GM19328 (cell line): ENCODE measurements at regions not wholly inside any gene's neighbourhood (a gene's known extent, or its start where the extent isn't known, plus 50 kb on each side); places are given as distances from the start of the nearest gene placed in this dataset.

Experiments used
- ATAC-seq: cut with Tn5 transposase; IDR thresholded peaks from one replicate; pipeline ENCODE4 v1.9.1; 2021; ENCODE audit warnings: mild to moderate bottlenecking, moderate library complexity; ENCODE audit not compliant: unreplicated experiment

DNA sequence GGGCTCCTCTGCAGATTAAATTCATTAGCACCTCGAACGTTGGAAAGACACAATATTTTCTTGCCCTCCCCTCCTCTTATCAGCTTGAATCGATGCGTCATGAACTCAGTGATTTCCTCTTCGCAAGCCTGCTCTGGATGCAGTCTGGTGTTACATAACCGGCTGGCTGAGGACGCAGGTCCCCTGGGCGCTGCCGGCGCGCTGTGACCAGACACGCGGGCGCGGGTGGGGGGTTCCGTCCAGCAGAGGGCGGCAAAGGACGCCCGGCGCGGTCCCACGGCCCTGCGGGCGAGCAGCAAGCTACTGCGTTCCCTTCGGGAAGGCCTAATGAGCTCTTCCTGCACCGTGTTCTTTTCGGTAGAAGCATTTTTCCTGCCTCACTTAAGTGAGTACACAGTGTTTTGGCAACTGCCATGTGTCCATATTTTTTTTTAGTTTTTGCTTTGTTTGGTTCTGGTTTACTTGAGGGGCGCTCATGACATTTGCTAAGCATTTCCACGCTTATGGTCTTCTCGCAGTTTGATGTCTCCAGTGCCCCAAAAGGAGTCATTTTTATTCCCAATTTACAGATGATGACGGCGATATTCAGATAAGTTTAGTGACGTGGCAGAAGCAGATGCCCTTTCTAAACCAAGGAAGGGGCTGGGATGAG, 112.2 kb upstream of the MBNL2 start:
- ATAC-seq: peak; percentile 95

DNA sequence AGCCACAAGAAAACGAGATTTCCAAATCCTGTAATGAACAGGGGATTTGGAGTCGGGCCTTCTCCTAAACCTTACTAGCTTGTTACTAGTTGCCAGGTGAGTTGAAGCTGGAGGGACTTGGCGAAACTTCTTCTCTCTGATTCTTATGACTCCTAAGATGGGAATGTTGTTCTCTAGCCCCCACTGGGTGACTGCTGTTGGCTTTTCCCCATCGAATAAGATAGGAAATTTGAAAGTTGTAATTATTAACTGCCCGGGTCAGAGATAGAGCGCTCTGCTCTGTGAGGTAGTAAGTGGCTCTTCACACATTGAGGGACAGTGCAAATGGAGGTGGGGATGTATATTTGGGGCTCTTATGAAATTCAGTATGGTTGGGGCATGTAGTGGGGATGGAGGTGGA, 111.2 kb upstream of the MBNL2 start:
- ATAC-seq: no peak

DNA sequence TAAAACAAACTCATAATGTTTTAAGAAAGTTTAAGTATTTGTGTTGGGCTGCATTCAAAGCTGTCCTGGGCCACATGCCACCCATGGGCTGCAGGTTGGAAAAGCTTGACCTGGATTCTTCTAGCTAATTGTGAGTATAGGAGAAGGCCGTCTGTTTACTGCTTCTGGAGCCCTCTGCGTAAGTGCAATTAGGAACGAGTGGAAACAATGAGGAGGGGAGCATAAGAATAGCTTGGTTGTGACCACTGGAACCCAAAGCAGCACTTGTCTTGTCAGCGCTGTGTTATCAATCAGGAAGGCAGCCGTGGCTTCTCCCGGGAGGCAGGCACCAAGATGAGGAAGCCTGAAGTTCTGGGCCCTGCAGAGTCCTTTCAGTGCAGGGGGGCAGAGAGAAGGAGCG, 110.4 kb upstream of the MBNL2 start:
- ATAC-seq: no peak

DNA sequence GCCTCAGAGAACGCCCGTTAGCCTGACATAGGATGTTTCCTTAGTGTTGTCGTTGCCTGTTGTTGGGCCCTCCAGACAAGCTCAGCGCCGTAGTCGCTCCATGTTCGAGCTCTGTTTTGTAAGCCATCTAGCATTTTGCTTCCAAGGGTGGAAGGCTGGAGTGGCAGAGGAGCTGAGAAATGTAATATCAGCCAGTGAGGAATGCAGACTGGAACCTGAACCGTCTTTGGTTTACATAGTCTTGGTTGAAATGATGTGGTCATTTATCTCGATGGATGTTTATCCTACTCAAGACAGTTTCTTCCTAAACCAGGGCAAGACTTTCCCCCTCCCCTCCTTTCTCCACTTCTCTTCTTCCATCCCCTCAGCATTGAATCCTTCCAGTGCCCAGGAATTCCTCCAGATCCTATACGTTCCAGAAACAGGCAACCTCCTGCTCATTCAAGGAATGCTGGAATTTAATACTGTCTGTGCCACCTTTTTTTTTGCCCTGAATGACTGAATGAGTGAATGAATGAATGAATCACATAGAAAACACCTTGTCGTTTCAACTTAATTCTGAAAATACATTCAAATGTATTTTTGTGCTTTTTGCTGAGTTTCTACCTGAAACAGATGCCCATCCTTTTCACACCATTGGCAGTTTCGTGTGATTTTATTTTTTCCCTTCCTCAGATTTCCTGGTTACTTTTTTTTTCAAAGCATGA, 109.5 kb upstream of the MBNL2 start:
- ATAC-seq: no peak

DNA sequence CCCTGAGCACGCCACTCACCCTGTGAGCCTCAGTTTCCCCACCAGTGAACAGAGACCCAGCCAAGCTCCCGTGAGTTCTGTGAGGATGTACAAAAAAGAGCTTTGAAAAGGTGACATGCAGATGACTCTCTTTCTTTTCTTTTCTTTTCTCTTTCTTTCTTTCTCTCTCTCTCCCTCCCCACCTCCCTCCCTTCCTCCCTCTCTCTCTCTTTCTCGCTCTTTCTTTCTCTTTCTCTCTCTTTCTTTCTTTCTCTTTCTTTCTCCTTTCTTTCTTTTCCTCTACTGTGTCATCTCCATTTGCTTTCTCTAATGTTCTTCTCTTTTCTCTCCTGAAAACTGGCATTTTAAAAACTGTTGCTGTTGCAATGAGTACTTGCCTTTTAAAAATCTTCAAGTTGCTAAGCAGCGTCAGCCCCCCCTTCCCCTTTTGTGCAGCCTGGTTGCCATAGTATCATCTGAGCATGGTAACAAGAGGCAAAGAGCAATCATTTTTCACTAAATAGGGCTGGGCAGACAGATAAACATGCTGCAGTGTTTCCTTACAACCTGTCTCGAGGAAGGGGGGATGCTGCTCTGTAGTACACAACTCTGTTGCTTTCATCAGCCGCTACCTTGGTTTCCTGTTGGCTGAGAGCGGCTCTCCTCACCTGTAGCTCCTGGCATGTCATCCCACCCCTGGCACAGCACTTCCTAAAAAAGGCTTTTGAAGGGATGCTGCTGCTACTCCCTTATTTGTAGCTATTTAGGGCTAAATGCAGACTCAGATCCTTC, 108.7 kb upstream of the MBNL2 start:
- no peak for ATAC-seq

DNA sequence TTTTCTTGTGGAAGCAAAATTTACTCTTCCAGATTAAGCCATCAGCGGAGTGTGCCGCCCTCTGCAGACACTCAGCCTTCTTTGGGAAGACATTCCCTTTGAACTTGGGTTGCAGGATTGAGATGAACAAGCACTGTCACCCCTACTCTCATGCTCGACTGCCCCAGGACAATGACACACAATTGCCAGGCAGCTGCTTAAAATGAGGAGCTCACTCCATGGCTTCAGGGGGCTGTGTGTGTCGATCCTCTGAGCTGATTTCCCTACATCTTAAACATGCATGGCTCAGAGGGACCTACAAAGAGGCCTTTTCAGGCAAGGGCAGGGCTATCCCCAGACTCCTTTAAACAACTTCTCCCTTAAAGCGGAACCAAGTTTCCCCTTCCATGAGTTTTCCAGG, 107.5 kb upstream of the MBNL2 start:
- ATAC-seq: no peak

DNA sequence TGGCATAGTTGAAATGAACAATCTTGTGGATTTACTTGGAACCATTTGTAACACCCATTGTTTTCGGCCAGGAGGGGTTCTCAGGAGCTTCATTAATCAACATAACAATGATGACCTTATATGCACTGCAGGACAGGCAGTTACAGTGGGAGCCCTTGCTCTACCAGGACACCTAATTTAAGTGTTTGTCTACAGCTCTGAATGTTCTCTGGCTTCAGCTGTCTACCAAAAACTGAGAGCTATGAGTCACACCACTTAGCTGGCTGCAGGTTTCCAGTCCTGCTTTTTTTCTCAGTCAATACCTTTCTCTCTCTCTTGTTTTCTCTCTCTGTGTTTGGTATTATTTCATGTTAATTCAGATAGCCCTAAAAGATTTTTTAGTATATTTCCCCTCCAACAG, 105.4 kb upstream of the MBNL2 start:
- no peak for ATAC-seq

DNA sequence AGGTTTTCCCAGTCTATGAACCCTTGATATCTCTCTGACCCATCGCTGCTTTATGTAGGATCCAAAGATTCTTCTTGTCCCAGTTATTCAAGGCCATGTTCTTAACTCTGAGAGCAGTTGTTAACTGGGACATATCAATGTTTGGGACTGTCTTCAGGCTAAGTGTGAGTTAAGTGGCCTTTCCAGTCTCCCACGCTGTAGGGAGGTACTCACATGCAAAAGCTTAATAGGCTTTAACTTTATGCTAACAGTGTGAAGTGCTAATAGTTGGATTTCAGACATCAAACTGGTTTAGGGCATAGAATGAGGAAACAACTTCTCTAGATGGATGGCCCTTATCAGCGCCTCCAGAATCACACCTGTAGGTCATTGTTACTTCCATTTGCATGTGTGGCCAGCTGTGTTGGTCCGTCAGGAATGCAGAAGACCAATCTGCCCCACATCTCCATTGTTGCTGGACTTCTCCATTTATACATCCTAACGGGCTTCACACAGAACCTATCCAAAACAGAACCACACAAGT, 104.7 kb upstream of the MBNL2 start:
- no peak for ATAC-seq

DNA sequence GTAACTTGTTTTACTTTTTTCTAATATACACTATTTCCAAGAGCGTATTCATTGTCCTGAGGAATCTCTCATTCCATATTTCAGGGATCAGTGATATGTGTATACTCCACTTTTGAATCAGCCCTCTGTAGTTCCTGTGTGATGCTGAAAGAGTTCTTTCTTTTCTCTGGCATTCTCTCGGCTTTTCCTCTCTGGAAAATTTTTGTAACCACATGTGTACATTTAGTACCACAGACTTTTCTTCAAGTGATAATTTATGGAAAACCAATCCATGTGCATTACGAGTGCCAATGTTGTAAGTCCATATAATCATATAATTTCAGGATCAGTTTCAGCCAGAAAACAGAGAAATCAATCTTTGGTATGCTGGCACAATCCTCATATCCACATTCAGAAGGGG, 102.2 kb upstream of the MBNL2 start:
- no peak for ATAC-seq

DNA sequence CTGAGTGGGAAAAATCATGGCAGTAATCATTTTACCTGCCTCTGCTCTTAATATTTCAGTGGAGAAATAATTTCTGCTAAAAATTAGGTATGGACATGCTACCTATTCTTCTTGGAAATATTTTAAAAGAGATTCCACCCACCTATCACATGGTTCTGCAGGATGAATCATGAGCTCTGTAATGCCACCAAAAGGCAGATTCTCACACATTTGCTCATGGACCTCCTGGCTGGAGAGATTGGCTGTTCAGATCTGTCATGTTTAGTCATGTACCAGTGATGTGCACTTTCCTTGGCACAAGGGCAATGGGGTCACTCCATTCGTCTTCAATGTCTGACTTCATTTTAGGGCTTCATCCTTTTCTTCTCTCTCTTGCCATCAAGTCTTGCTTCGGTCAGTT, 101.8 kb upstream of the MBNL2 start:
- no peak for ATAC-seq

DNA sequence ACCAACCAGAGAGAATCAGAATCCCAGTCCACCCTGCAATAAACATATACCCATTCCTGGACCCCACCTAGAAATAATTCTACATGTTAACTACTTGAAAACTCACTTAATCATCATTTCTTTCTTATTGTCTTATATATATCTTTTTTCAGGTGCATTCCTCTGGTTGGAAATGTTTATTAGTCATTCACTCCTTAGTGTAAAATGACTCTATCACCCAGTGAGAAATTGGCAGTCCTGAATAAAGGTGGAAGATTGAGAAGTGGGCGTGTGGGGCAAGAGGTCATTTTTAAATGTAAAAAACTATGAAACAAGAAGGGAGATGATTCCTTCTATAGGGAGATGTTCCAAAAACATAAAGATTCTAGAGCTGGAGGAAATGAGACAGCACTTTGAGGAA, 101.2 kb upstream of the MBNL2 start:
- ATAC-seq: no peak

DNA sequence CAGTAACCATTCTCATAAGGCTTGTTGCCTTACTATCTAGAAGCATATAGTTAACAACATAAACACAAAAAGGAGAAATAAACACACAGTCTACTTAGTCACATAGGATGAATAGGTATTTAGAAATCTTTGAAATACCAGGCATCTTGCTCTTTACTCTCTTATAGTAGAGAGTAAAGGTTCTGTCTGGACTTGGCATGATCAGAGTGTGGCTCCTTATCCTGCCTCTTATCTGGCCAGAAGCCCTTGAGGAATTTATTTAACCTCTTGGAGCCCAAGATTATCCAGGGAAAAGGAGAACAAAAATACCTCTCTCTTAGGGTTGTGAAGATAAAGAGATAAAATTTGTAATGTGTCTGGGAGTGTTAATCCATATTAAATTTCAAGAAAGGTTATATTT, 100.2 kb upstream of the MBNL2 start:
- no peak for ATAC-seq

DNA sequence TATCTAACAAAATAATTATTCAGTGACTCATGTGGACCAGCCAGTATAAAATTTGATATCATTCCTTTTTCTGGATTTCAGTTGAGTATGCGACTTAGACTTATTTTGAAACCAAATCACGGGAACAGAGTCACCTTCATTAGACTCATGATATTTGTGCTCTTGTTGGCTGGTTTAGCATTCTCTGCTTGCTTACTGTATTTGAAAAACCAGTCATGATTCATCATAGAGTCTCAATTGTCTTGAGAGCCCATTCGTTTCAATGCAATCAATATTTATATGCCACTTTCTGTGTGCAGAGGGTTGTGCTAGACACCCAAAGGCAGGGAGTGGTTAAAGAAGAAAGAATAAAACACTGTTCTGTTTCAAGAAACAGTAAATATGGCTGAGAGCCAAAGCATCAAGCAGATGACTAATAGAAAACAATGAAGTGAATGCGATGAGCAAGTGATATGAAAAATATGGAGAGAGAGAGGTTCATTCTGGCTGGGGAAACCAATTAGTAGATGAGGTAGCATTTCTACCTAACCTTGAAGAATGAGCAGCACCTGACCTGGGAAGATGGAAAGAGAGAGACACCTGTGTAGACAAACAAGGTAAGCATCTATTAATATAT, 99.6 kb upstream of the MBNL2 start:
- ATAC-seq: no peak

DNA sequence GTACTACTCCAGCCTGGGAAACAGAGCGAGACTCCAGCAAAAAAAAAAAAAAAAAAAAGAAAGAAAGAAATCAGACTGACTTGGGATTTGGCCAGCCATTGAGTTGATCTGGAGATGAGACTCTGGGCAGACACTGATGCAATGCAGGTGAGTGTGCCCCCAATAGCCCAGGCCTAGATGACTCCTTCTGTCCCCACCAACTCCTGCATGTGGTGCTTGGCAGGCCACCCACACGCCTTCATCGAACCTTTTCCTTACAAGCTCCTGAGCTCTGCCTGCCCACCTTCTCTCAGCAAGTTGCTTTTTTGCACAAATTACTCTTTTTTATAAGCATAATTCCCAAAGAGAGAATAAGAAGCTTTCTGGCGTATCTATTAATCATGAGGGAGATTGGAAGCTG, 97.9 kb upstream of the MBNL2 start:
- no peak for ATAC-seq

DNA sequence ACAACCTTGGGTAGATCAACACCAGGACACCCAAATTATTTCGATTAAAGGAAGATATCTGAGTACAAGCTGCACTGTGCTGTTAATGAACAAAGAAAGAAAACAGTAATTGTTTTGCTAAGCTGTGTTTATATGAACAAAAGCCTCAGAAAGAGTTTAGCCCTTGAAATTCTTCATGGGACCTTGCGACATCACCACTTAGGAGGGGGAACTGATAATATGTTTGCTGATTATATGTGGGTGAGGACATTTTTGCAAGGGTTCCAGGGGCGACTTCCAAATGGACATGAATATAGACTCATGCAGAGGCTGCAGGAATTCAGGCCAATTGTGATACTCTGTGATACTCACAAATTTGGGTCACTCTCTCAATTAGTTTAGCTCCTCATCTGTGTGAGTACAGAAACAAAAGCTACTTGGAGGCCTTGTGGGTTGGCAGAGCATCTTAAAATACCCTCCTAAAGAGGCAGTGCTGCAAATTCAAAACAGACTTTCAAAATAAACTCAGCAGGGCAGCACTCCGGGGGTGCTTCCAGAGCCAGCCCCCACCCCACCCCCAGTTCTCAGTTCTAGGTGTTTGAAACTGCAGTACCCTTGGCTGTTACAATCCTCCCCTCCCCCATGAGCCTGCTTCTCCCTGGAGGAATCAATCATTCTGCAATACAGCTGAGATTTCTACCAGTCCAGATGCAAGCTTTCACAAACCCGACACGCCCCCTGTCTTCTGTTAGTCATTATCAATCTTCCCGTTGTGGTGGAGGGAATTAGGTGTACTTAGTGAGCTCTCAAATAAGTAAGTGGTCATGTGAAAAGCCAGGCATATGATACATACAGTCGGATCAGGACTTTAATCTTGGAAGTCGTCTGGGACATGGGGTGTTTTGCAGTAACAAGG, 97.0 kb upstream of the MBNL2 start:
- ATAC-seq: no peak

DNA sequence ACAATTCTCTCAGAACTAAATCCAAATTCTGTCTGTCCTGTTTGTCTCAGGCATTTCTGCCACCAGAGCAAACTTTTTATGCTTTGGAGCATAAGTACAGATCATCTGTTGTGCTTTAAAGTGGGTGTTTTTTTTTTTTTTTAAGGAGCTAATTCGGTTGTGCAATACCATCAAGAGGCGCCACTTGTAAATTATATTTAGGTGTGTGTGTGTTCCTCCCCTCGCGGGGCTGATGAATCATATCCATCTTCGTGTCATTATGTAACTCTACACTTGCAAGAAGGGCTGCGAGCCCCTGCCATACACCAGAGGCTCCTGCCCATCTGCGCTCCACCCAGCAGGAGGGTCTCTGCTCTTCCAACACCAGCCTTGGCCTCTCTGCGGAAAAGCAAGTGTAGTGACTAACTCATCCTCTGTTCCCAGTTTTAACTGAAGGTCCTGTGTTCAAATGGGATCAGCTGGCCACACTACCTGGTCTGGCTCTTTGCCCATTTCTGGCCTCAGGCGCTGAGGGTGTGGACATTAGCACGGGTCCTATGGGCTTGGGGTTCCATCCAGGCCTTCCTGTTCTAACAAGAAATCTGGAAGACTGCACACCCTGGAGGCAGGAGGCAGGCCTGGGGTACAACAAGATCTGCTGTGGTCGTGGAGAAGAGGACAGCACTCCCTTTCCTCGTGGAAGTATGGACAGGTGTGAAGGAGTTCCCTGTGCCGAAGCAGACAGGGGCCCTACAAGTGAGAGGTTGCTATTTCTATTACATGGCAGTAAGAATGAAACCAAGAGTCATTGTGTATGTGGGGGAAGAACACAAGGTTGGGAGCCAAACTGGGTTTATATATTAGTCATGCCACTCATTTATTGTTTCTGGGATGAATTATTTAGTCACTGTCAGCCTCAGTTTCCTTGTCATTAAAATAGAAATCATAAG, 96.1 kb upstream of the MBNL2 start:
- peak; percentile 91 for ATAC-seq

DNA sequence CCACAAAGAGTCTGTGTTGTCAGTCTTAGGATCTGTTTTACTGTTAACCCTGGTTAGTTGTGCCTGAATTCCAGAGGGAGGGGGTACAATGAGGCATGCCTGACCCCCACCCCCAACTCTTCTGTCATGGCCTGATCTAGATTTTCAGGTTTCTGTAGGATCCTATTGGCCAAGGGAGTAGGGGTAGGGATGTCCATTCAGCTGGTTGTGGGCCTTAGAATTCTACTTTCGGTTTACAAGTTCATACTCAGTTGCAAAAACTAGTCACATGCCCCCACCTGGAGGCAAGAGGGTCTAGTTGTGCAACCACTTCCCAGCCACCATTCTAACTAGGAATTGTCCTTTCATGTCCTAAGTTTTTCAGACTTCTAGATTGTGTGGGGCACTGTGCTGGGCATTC, 94.3 kb upstream of the MBNL2 start:
- no peak for ATAC-seq

DNA sequence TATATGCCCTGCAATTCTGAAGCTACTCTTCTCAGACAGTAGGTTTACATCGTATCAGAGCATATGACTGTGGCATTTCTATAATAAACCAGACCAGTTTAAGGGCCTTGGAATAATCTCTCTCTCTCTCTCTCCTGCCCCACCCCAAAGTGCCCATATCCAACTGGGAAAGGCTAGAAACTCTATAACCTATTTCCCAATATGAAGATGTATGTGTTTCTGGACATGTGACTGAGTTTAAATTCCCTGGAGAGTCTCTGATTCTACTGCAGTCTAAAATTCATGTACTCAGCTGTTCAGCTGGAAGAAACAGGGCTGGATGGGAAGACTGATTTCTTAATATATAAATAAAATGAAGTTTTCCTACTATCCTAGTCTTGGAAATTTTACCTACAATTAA, 91.9 kb upstream of the MBNL2 start:
- ATAC-seq: no peak

DNA sequence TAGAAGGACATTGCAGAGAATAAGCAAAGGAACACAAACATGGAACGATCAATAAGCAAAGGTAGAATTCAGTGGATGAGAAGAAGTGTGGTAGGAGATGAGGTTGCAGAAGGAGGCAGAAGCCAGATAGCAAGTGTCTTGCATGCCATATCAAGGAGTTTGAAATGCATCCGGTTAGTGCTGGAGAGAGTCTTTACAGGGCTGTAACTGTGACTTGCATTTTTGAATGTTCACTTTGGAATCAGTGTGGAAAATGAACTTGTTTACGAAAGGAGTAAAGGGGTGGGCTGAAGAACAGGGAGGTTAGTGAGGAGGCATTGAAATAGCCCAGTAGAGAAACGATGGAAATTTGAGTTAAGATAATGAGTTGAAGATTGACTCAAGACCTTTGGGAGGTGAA, 90.7 kb upstream of the MBNL2 start:
- no peak for ATAC-seq
